H1 (cell line): ENCODE measurements at regions not wholly inside any gene's neighbourhood (a gene's known extent, or its start where the extent isn't known, plus 50 kb on each side); places are given as distances from the start of the nearest gene placed in this dataset.

ENCODE experiments used
- CTCF ChIA-PET: fragments of 300-600 bp; sonication (Branson Sonifier 250); formaldehyde crosslinking; loops from one replicate; lab custom pipeline; 2021; ENCODE audit not compliant: partially characterized antibody; lab: Charles Lee
- POLR2A ChIA-PET: fragments of 300-600 bp; sonication (Branson Sonifier 250); formaldehyde crosslinking; loops from one replicate; lab custom pipeline; 2021; ENCODE audit warnings: inconsistent platforms; ENCODE audit not compliant: partially characterized antibody; lab: Charles Lee
- DNase-seq, 2 experiments: peaks; one replicate each; pipeline versions ENCODE4 v3.0.0 to v3.0.0-alpha.2; 2010 to 2022; ENCODE audit warnings: low spot score in 2 of 2, low read depth in 1 of 2, mixed read lengths in 1 of 2
- FAIRE-seq: peaks from 2 replicates; lab custom pipeline; 2011; peaks lifted over from hg19 to GRCh38; lab: Jason Lieb, UNC
- H2AFZ ChIP-seq: 2 replicates; pipeline ENCODE4 v1.8.1; 2012; ENCODE audit warnings: low read length, inconsistent platforms
- H2AK5ac ChIP-seq: 2 replicates; pipeline ENCODE4 v1.6.1; 2013; ENCODE audit warnings: low read depth, low read length
- H2BK120ac ChIP-seq: replicated peaks from 2 replicates; pipeline ENCODE3; 2013; ENCODE audit warnings: low read depth, low read length, inconsistent platforms
- H2BK12ac ChIP-seq: 2 replicates; pipeline ENCODE4 v1.6.1; 2013; ENCODE audit warnings: low read depth, low read length
- H2BK15ac ChIP-seq: 2 replicates; pipeline ENCODE4 v1.6.1; 2013; ENCODE audit warnings: low read length
- H2BK20ac ChIP-seq: 2 replicates; pipeline ENCODE4 v1.6.1; 2013; ENCODE audit warnings: low read length
- H2BK5ac ChIP-seq: 2 replicates; pipeline ENCODE4 v1.6.1; 2013; ENCODE audit warnings: low read depth, low read length
- H3K14ac ChIP-seq: 2 replicates; pipeline ENCODE4 v1.6.1; 2013; ENCODE audit warnings: inconsistent platforms; ENCODE audit not compliant: insufficient read length
- H3K18ac ChIP-seq: 2 replicates; pipeline ENCODE4 v1.6.1; 2013; ENCODE audit warnings: low read length; ENCODE audit errors: extremely low read depth
- H3K23ac ChIP-seq: 2 replicates; pipeline ENCODE4 v1.6.1; 2013; ENCODE audit warnings: inconsistent platforms; ENCODE audit not compliant: insufficient read length
- H3K23me2 ChIP-seq: 2 replicates; pipeline ENCODE4 v1.6.1; 2013; ENCODE audit warnings: low read depth, low read length
- H3K27ac ChIP-seq: 2 replicates; pipeline ENCODE4 v1.6.1; 2011; ENCODE audit warnings: low read depth, low read length, inconsistent platforms
- H3K27me3 ChIP-seq, 4 experiments: replicated peaks in 1 of 4; 1 replicate in 1 of 4; 2 replicates in 3 of 4; pipeline versions ENCODE4 v1.6.1 to v1.8.1; 2011 to 2013; ENCODE audit warnings: low read length in 3 of 4, mild to moderate bottlenecking in 3 of 4, inconsistent platforms in 2 of 4, mixed read lengths in 2 of 4, moderate library complexity in 1 of 4; ENCODE audit not compliant: control insufficient read depth in 3 of 4, insufficient read depth in 3 of 4; ENCODE audit errors: extremely low read depth in 1 of 4
- H3K36me3 ChIP-seq, 4 experiments: 2 replicates each; pipeline versions ENCODE4 v1.6.1 to v1.8.1; 2011 to 2013; ENCODE audit warnings: mild to moderate bottlenecking in 4 of 4, low read length in 3 of 4, moderate library complexity in 2 of 4, control low read depth in 1 of 4, inconsistent platforms in 1 of 4; ENCODE audit not compliant: insufficient read depth in 4 of 4, control insufficient read depth in 2 of 4
- H3K4ac ChIP-seq: replicated peaks from 2 replicates; pipeline ENCODE3; 2013; ENCODE audit warnings: low read length, low read depth, mixed read lengths, inconsistent platforms; ENCODE audit not compliant: insufficient read length
- H3K4me1 ChIP-seq, 4 experiments: replicated peaks in 1 of 4; 1 replicate in 1 of 4; 2 replicates in 3 of 4; pipeline versions ENCODE4 v1.6.1 to v1.8.1; 2011 to 2013; ENCODE audit warnings: low read length in 3 of 4, inconsistent platforms in 2 of 4, mixed read lengths in 1 of 4; ENCODE audit not compliant: insufficient read depth in 4 of 4, control insufficient read depth in 3 of 4
- H3K4me2 ChIP-seq, 2 experiments: 2 replicates each; pipeline versions ENCODE4 v1.6.1 to v1.8.1; 2011 to 2013; ENCODE audit warnings: low read depth in 2 of 2, low read length in 2 of 2, control low read depth in 1 of 2, inconsistent platforms in 1 of 2, mild to moderate bottlenecking in 1 of 2; ENCODE audit not compliant: insufficient read depth in 1 of 2
- H3K4me3 ChIP-seq, 4 experiments: fragments of 200-600, 300-600 bp in 1 of 4; sonication (generic), shearing (Covaris generic), sonication (Bioruptor Twin) in 1 of 4; 2 replicates each; pipeline versions ENCODE4 v1.5.1 to v1.8.1; 2011 to 2016; ENCODE audit warnings: low read length in 4 of 4, low read depth in 3 of 4, control low read depth in 2 of 4, inconsistent platforms in 2 of 4, mild to moderate bottlenecking in 2 of 4, mixed read lengths in 1 of 4, moderate library complexity in 1 of 4; ENCODE audit not compliant: insufficient read depth in 2 of 4; ENCODE audit errors: extremely low read depth in 1 of 4
- H3K56ac ChIP-seq: replicated peaks from 2 replicates; pipeline ENCODE3; 2013; ENCODE audit warnings: low read depth, mild to moderate bottlenecking, mixed read lengths, low read length, inconsistent platforms; ENCODE audit not compliant: insufficient read length
- H3K79me1 ChIP-seq: 2 replicates; pipeline ENCODE4 v1.6.1; 2013; ENCODE audit warnings: low read depth, low read length, control low read depth
- H3K79me2 ChIP-seq, 2 experiments: 2 replicates each; pipeline versions ENCODE4 v1.6.1 to v1.8.1; 2012 to 2013; ENCODE audit warnings: low read length in 2 of 2, mild to moderate bottlenecking in 2 of 2, inconsistent platforms in 1 of 2; ENCODE audit not compliant: insufficient read depth in 2 of 2, control insufficient read depth in 1 of 2
- H3K9ac ChIP-seq, 4 experiments: replicated peaks in 1 of 4; 1 replicate in 1 of 4; 2 replicates in 3 of 4; pipeline versions ENCODE4 v1.6.1 to v1.8.1; 2011 to 2013; ENCODE audit warnings: low read depth in 3 of 4, low read length in 3 of 4, control low read depth in 2 of 4, mild to moderate bottlenecking in 2 of 4, moderate library complexity in 2 of 4, inconsistent platforms in 1 of 4; ENCODE audit errors: extremely low read depth in 1 of 4
- H3K9me3 ChIP-seq, 2 experiments: 2 replicates each; pipeline versions ENCODE4 v1.6.1 to v1.8.1; 2012 to 2013; ENCODE audit warnings: mild to moderate bottlenecking in 2 of 2, moderate library complexity in 2 of 2, control low read depth in 1 of 2, inconsistent platforms in 1 of 2, low read depth in 1 of 2, low read length in 1 of 2, mixed read lengths in 1 of 2; ENCODE audit not compliant: insufficient read depth in 2 of 2
- H4K20me1 ChIP-seq, 2 experiments: replicated peaks in 1 of 2; 2 replicates each; pipeline versions ENCODE3 to v1.8.1; 2011 to 2013; ENCODE audit warnings: inconsistent platforms in 2 of 2, low read length in 2 of 2, mild to moderate bottlenecking in 1 of 2; ENCODE audit not compliant: insufficient read depth in 2 of 2, control insufficient read depth in 1 of 2
- H4K5ac ChIP-seq: 2 replicates; pipeline ENCODE4 v1.6.1; 2013; ENCODE audit warnings: low read length, low read depth, mixed read lengths, inconsistent platforms; ENCODE audit not compliant: insufficient read length
- H4K8ac ChIP-seq: 2 replicates; pipeline ENCODE4 v1.8.0; 2013; ENCODE audit warnings: mild to moderate bottlenecking, moderate library complexity, low read length, inconsistent platforms; ENCODE audit not compliant: insufficient read depth; ENCODE audit errors: extremely low read depth
- H4K91ac ChIP-seq: replicated peaks from 2 replicates; pipeline ENCODE3; 2013; ENCODE audit warnings: low read length, mixed read lengths, inconsistent platforms; ENCODE audit not compliant: insufficient read length
- BRCA1 ChIP-seq: IDR thresholded peaks from 2 replicates; pipeline ENCODE4 v1.6.1; 2012; ENCODE audit warnings: low read depth, low read length, improper control_type of control experiment
- CBX5 ChIP-seq: fragments of 300-800, 300-1000 bp; sonication (generic); IDR thresholded peaks from 2 replicates; pipeline ENCODE4 v1.7.1; 2016; ENCODE audit warnings: antibody characterized with exemption, low read length, low read depth
- CEBPB ChIP-seq: IDR thresholded peaks from 2 replicates; pipeline ENCODE4 v1.6.1; 2012; ENCODE audit warnings: low read depth, low read length
- CHD1 ChIP-seq: IDR thresholded peaks from 2 replicates; pipeline ENCODE4 v1.6.1; 2012; ENCODE audit warnings: low read depth, low read length, improper control_type of control experiment
- CHD2 ChIP-seq: IDR thresholded peaks from 2 replicates; pipeline ENCODE4 v1.6.1; 2012; ENCODE audit warnings: low read length, improper control_type of control experiment
- CREB1 ChIP-seq: IDR thresholded peaks from 2 replicates; pipeline ENCODE4 v1.6.1; 2012; ENCODE audit warnings: inconsistent platforms
- HDAC2 ChIP-seq, 2 experiments: fragments of 300-600 bp in 1 of 2; sonication (generic) in 1 of 2; IDR thresholded peaks; 2 replicates each; pipeline ENCODE4 v1.6.1; 2011 to 2012; ENCODE audit warnings: low read depth in 2 of 2, low read length in 2 of 2, mild to moderate bottlenecking in 2 of 2, moderate library complexity in 2 of 2, borderline replicate concordance in 1 of 2, inconsistent platforms in 1 of 2
- HDAC6 ChIP-seq: IDR thresholded peaks from one replicate; pipeline ENCODE4 v1.7.1; 2012; ENCODE audit warnings: low read depth, mild to moderate bottlenecking, inconsistent platforms, low read length, moderate library complexity
- JUND ChIP-seq: IDR thresholded peaks from 2 replicates; pipeline ENCODE4 v1.6.1; 2011; ENCODE audit warnings: mild to moderate bottlenecking, improper control_type of control experiment, low read length
- KDM1A ChIP-seq: fragments of 200-600, 300-600 bp; sonication (generic); IDR thresholded peaks from 2 replicates; pipeline ENCODE4 v1.7.1; 2016; ENCODE audit warnings: mild to moderate bottlenecking, low read length, borderline replicate concordance
- PHF8 ChIP-seq: fragments of 200-600 bp; sonication (generic); conservative IDR thresholded peaks from 2 replicates; pipeline ENCODE4 v1.7.1; 2012; ENCODE audit warnings: low read depth, mild to moderate bottlenecking, inconsistent platforms, low read length, moderate library complexity
- SIN3A ChIP-seq, 2 experiments: IDR thresholded peaks in 1 of 2; conservative IDR thresholded peaks in 1 of 2; 2 replicates each; pipeline ENCODE4 v1.6.1; 2011 to 2012; ENCODE audit warnings: low read length in 2 of 2, improper control_type of control experiment in 1 of 2, low read depth in 1 of 2, mild to moderate bottlenecking in 1 of 2
- SP1 ChIP-seq: IDR thresholded peaks from 2 replicates; pipeline ENCODE4 v1.6.1; 2011; ENCODE audit warnings: low read depth, low read length
- WGBS, 2 experiments: shearing (Covaris generic) in 1 of 2; methylation state at CpG; one replicate each; pipeline versions ENCODE4 v1.1.6 to v1.1.7; 2013 to 2015; ENCODE audit warnings: low lambda C conversion rate in 2 of 2, mixed read lengths in 2 of 2, inconsistent platforms in 1 of 2, low coverage in 1 of 2, missing lambda C conversion rate in 1 of 2; ENCODE audit not compliant: insufficient replicate concordance in 2 of 2, insufficient coverage in 1 of 2, insufficient read length in 1 of 2; ENCODE audit errors: extremely low coverage in 1 of 2, missing lambda C conversion rate in 1 of 2; 5-methylcytosine and 5-hydroxymethylcytosine counted together

DNA sequence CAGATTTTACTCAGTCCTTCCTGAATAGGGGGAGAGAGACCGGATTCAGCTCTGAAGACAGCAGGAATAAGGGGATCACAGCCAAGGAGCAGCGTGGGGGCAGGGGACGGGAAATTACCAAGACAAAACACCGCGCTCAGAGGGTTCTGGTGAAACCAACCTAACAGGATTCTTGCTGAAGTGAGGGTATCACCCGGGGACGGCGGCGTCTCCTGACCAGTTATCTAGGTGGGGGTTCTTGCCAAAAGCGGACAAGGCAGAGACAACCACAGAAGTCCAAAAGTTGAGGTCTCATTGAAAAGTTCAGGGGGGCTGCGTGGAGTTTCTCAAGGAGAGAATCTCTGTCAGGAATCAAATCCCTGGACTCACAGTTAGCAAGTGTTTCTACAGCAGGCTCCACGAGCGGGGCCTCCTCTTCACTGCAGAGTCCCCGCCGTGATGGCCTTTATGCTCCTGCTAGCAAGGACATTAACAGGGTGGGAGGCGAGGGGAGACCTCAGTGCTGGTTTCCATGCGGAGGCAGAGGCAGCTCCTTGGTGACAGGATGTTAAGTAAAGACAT is 291.0 kb downstream of the BRD1 start:
- Histone ChIP-seq H3K18ac (peak overlapping the region; percentile 97), H4K91ac (peak overlapping the region; percentile 86), H2BK20ac (0 out of 2 replicates have a peak overlapping the region, but pooled peaks have one; percentile 66), H3K14ac (no peak overlapping the region), H4K20me1 (no peaks in the 10 kb centered on the region), H2AFZ (no peak overlapping the region), H3K4me3 (peak overlapping the region in 3 of 4 experiments; percentile 13 to 45 (median 19); a peak in 4 of 8 replicates), H4K5ac (peak overlapping the region; percentile 34), H3K9me3 (no peaks in the 10 kb centered on the region), H3K4ac (no peak overlapping the region), H3K36me3 (no peaks in the 10 kb centered on the region), H2AK5ac (no peak overlapping the region; the same call in 1 of the 2 replicates), H3K4me1 (peaks cover 7 to 28% (median 13%) of the 10 kb centered on the region in 4 experiments), H3K79me2 (no peaks in the 10 kb centered on the region), H3K23ac (no peak overlapping the region), H3K56ac (peak overlapping the region; percentile 0), H3K27me3 (no peaks in the 10 kb centered on the region), H3K23me2 (no peaks in the 10 kb centered on the region), H2BK15ac (no peak overlapping the region), H2BK5ac (peak overlapping the region; percentile 88), H3K9ac (peak overlapping the region in 2 of 4 experiments; percentile 46 to 57; a peak in 3 of 7 replicates), H3K79me1 (no peaks in the 10 kb centered on the region), H2BK12ac (peak overlapping the region; percentile 40; the same call in 1 of the 2 replicates), H2BK120ac (peak overlapping the region; percentile 1), H3K4me2 (peak overlapping the region; percentile 60 to 63), H4K8ac (peak overlapping the region; percentile 77), H3K27ac (peak overlapping the region; percentile 87)
- WGBS, 2 experiments = 6% methylated on average over 17 of the region's 17 CpGs; no CpG with 5 or more reads in 1 of the 2 experiments
- no peak for FAIRE-seq
- CTCF ChIA-PET = interaction anchor here (0.6 kb wide), 1 partner anchor 12 kb away, joined by 4 read pairs; no protein-coding TSS in a partner anchor
- DNase-seq = peak; percentile 75 to 78
- POLR2A ChIA-PET = interaction anchor here (0.7 to 2.0 kb wide), 8 partner anchors 9 to 163 kb away, joined by 3 to 6 read pairs (median 4); no protein-coding TSS in a partner anchor
- TF ChIP-seq CEBPB (no peak), SP1 (peak; percentile 95), CHD1 (no peak), KDM1A (no peak), HDAC2 (IDR thresholded peaks at IDR 0.05; ENCODE audit: borderline replicate concordance in 1 of 2, low read depth in 2 of 2, low read length in 2 of 2) (0 out of 4 replicates have a peak, but pooled peaks of 1 of the 2 experiments have one; percentile 20), CHD2 (peak; percentile 62; the same call in 1 of the 2 replicates), JUND (peak; percentile 16; the same call in 1 of the 2 replicates), CREB1 (peak; percentile 81), BRCA1 (no peak), CBX5 (no peak), HDAC6 (no peak), SIN3A (conservative IDR thresholded peaks at IDR 0.05 in 1 of 2, IDR thresholded peaks at IDR 0.05 in 1 of 2; ENCODE audit: low read depth in 1 of 2, low read length in 2 of 2) (no peak), PHF8 (0 out of 2 replicates have a peak, but pooled peaks have one; percentile 18)
